HEK293 (cell line): ENCODE measurements at regions not wholly inside any gene's neighbourhood (a gene's known extent, or its start where the extent isn't known, plus 50 kb on each side); places are given as distances from the start of the nearest gene placed in this dataset.

Experiments
- ZNF155 ChIP-seq: fragments of 450-650 bp; formaldehyde crosslinking; IDR thresholded peaks from 2 replicates; pipeline ENCODE4 v1.5.1; 2016; ENCODE audit warnings: missing biosample characterization, missing genetic modification characterization
- ZNF274 ChIP-seq, 2 experiments: fragments of 200-500 bp in 1 of 2; fragments of 450-650 bp in 1 of 2; sonication (Bioruptor generic) in 1 of 2; formaldehyde crosslinking in 1 of 2; IDR thresholded peaks; 2 replicates each; pipeline versions ENCODE4 v1.5.1 to v1.6.1; 2014 to 2016; ENCODE audit warnings: borderline replicate concordance in 1 of 2, inconsistent platforms in 1 of 2, low read length in 1 of 2, missing biosample characterization in 1 of 2, missing genetic modification characterization in 1 of 2
- TF ChIP-seq, protein P1 (sequence below): fragments of 450-650 bp; formaldehyde crosslinking; IDR thresholded peaks from 2 replicates; pipeline ENCODE4 v1.5.1; 2016; ENCODE audit warnings: missing biosample characterization, missing genetic modification characterization
- TF ChIP-seq, protein P2 (sequence below): fragments of 450-650 bp; formaldehyde crosslinking; IDR thresholded peaks from 2 replicates; pipeline ENCODE4 v1.5.1; 2016; ENCODE audit warnings: missing biosample characterization, missing genetic modification characterization

DNA sequence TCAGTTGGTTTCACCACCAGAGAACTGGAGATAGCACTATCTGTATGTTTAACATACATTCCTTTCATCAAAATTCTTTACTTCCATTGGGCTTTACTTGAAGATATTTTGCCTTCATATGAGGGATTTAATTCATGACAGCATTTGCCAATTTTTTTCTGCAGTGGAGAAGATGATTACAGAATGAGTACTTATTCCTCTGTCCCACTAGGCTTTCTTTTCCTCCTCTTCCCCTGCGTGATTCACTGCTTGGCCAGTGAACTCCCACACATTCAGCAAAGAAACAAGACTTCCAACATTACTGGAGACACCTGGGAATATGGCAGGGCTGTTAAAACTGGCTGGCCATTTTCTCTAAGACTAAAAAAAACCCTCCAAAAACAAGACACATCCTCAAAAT is 425.8 kb upstream of the KCNH7 start:
- TF ChIP-seq, protein P1, sequence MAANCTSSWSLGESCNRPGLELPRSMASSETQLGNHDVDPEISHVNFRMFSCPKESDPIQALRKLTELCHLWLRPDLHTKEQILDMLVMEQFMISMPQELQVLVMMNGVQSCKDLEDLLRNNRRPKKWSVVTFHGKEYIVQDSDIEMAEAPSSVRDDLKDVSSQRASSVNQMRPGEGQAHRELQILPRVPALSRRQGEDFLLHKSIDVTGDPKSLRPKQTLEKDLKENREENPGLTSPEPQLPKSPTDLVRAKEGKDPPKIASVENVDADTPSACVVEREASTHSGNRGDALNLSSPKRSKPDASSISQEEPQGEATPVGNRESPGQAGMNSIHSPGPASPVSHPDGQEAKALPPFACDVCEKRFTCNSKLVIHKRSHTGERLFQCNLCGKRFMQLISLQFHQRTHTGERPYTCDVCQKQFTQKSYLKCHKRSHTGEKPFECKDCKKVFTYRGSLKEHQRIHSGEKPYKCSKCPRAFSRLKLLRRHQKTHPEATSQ (tag by site-specific recombination): no peak
- TF ChIP-seq, protein P2, sequence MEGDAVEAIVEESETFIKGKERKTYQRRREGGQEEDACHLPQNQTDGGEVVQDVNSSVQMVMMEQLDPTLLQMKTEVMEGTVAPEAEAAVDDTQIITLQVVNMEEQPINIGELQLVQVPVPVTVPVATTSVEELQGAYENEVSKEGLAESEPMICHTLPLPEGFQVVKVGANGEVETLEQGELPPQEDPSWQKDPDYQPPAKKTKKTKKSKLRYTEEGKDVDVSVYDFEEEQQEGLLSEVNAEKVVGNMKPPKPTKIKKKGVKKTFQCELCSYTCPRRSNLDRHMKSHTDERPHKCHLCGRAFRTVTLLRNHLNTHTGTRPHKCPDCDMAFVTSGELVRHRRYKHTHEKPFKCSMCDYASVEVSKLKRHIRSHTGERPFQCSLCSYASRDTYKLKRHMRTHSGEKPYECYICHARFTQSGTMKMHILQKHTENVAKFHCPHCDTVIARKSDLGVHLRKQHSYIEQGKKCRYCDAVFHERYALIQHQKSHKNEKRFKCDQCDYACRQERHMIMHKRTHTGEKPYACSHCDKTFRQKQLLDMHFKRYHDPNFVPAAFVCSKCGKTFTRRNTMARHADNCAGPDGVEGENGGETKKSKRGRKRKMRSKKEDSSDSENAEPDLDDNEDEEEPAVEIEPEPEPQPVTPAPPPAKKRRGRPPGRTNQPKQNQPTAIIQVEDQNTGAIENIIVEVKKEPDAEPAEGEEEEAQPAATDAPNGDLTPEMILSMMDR (tag by site-specific recombination): no peak
- TF ChIP-seq ZNF274 (IDR thresholded peaks at IDR 0.05; ENCODE audit: low read length) (no peak), ZNF274 (tag by site-specific recombination; IDR thresholded peaks at IDR 0.05; ENCODE audit: borderline replicate concordance) (no peak), ZNF155 (tag by site-specific recombination) (no peak)
